ENCODE measurements at regions not wholly inside any gene's neighbourhood (a gene's known extent, or its start where the extent isn't known, plus 50 kb on each side); places are given as distances from the start of the nearest gene placed in this dataset.

GRCh38 chr3:22960105-22960984 lies 242.8 kb upstream of the UBE2E2 start (continued):
- TF ChIP-seq, protein P1, sequence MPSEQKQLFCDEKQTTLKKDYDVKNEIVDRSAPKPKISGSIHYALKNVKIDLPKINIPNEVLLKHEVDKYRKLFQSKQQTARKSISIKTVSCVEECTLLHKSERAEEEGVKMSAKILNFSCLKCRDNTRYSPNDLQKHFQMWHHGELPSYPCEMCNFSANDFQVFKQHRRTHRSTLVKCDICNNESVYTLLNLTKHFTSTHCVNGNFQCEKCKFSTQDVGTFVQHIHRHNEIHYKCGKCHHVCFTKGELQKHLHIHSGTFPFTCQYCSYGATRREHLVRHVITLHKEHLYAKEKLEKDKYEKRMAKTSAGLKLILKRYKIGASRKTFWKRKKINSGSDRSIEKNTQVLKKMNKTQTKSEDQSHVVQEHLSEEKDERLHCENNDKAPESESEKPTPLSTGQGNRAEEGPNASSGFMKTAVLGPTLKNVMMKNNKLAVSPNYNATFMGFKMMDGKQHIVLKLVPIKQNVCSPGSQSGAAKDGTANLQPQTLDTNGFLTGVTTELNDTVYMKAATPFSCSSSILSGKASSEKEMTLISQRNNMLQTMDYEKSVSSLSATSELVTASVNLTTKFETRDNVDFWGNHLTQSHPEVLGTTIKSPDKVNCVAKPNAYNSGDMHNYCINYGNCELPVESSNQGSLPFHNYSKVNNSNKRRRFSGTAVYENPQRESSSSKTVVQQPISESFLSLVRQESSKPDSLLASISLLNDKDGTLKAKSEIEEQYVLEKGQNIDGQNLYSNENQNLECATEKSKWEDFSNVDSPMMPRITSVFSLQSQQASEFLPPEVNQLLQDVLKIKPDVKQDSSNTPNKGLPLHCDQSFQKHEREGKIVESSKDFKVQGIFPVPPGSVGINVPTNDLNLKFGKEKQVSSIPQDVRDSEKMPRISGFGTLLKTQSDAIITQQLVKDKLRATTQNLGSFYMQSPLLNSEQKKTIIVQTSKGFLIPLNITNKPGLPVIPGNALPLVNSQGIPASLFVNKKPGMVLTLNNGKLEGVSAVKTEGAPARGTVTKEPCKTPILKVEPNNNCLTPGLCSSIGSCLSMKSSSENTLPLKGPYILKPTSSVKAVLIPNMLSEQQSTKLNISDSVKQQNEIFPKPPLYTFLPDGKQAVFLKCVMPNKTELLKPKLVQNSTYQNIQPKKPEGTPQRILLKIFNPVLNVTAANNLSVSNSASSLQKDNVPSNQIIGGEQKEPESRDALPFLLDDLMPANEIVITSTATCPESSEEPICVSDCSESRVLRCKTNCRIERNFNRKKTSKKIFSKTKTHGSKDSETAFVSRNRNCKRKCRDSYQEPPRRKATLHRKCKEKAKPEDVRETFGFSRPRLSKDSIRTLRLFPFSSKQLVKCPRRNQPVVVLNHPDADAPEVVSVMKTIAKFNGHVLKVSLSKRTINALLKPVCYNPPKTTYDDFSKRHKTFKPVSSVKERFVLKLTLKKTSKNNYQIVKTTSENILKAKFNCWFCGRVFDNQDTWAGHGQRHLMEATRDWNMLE (tag by site-specific recombination; conservative IDR thresholded peaks at IDR 0.05; ENCODE audit: low read depth): no peak
- no peak for TF ChIP-seq GLIS1 (tag by site-specific recombination; IDR thresholded peaks at IDR 0.05)
- TF ChIP-seq SCRT2 (tag by site-specific recombination; IDR thresholded peaks at IDR 0.05): peak; percentile 78
- no peak for TF ChIP-seq ZNF747 (tag by site-specific recombination; IDR thresholded peaks at IDR 0.05)
- no peak for TF ChIP-seq ZNF223 (tag by site-specific recombination; IDR thresholded peaks at IDR 0.05)
- TF ChIP-seq, protein P2, sequence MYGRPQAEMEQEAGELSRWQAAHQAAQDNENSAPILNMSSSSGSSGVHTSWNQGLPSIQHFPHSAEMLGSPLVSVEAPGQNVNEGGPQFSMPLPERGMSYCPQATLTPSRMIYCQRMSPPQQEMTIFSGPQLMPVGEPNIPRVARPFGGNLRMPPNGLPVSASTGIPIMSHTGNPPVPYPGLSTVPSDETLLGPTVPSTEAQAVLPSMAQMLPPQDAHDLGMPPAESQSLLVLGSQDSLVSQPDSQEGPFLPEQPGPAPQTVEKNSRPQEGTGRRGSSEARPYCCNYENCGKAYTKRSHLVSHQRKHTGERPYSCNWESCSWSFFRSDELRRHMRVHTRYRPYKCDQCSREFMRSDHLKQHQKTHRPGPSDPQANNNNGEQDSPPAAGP (tag by site-specific recombination; IDR thresholded peaks at IDR 0.05): no peak
- TF ChIP-seq MEIS1 (CRISPR knock-in tag; IDR thresholded peaks at IDR 0.05; ENCODE audit: borderline replicate concordance): no peak
- TF ChIP-seq ZBTB11 (tag by site-specific recombination; conservative IDR thresholded peaks at IDR 0.05; ENCODE audit: low read depth): no peak
- TF ChIP-seq ZNF561 (tag by site-specific recombination; IDR thresholded peaks at IDR 0.05; ENCODE audit: borderline replicate concordance): peak; percentile 39; the same call in 1 of the 2 replicates
- TF ChIP-seq HIC1 (tag by site-specific recombination; IDR thresholded peaks at IDR 0.05): no peak
- no peak for TF ChIP-seq ZNF488 (tag by site-specific recombination; IDR thresholded peaks at IDR 0.05)
- 0 out of 2 replicates have a peak, but pooled peaks have one; percentile 19 for TF ChIP-seq KLF10 (tag by site-specific recombination; IDR thresholded peaks at IDR 0.05)
- no peak for TF ChIP-seq ZBTB17 (tag by site-specific recombination; IDR thresholded peaks at IDR 0.05)
- no peak for TF ChIP-seq SP2 (tag by site-specific recombination; IDR thresholded peaks at IDR 0.05)
- TF ChIP-seq AEBP2 (tag by site-specific recombination; IDR thresholded peaks at IDR 0.05; ENCODE audit: borderline replicate concordance): no peak
- TF ChIP-seq, protein P3, sequence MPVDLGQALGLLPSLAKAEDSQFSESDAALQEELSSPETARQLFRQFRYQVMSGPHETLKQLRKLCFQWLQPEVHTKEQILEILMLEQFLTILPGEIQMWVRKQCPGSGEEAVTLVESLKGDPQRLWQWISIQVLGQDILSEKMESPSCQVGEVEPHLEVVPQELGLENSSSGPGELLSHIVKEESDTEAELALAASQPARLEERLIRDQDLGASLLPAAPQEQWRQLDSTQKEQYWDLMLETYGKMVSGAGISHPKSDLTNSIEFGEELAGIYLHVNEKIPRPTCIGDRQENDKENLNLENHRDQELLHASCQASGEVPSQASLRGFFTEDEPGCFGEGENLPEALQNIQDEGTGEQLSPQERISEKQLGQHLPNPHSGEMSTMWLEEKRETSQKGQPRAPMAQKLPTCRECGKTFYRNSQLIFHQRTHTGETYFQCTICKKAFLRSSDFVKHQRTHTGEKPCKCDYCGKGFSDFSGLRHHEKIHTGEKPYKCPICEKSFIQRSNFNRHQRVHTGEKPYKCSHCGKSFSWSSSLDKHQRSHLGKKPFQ (tag by site-specific recombination; IDR thresholded peaks at IDR 0.05): no peak
- TF ChIP-seq ZNF843 (tag by site-specific recombination; IDR thresholded peaks at IDR 0.05): 0 out of 2 replicates have a peak, but pooled peaks have one; percentile 41
- peak; percentile 77 for TF ChIP-seq ZBTB44 (tag by site-specific recombination; IDR thresholded peaks at IDR 0.05)
- no peak for TF ChIP-seq ZNF169 (tag by site-specific recombination; IDR thresholded peaks at IDR 0.05)
- no peak for TF ChIP-seq ZFP69B (tag by site-specific recombination; IDR thresholded peaks at IDR 0.05)

Measured in HEK293 (cell line).